Stimulated activated naive CD4-positive, alpha-beta T cell (primary cell): ENCODE measurements at regions not wholly inside any gene's neighbourhood (a gene's known extent, or its start where the extent isn't known, plus 50 kb on each side); places are given as distances from the start of the nearest gene placed in this dataset.

Experiments
- DNase-seq, 6 experiments: peaks; one replicate each; lab custom pipeline; 2025; lab: John Stamatoyannopoulos, UW

DNA sequence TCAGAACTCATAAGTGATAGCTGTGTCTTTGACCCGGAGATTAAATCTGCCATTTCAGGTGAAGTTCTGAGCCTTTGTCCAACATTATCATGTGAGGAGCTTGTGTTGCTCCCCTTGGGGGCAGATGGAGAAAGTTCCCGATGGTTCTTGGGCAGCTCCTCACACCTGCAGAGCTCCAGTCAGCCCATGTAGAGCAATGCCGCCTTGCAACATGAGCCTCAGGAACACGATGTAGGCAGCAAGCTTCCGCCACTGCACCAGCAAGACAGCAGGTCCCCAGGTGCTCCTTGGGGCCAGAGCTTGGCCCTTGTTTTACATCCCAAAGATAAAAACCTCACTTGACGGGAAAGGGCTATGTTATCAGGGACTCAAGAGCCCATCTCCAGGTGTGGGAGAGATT, 292.7 kb downstream of the IRX1 start:
- no peak for DNase-seq

DNA sequence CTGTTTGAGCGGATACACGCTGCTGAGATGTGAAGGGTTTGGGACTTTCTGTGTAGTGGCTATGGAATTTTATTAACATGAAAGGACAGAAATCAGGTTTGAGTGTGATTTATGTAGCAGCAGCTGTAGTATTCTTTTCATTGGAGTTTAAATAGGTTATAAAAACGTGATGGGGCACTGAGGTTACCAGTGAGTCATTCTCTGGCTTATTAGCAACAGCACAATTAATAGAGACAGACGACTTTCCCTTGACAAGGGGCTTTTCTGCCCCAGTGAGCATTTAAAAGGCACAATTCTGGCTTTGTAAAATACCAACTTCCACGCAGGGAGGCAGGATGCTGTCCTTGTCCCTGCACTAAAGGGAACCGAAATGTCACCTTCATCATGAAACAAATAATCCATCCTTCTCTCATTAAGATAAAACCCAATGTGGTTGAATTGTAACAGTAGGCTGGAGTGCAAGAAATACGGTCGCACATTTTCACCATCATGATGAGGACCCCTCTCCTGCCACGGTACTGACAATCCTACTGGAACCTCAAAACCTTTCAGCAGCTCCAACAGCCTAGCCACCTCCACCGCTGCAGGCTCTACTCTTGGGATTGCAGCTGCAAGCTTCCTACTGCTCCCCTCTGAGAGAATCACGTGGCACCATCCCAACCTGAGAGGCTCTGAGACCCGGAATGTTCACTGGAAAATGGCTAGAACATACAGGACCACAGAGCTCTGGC, 293.9 kb downstream of the IRX1 start:
- no peak for DNase-seq

DNA sequence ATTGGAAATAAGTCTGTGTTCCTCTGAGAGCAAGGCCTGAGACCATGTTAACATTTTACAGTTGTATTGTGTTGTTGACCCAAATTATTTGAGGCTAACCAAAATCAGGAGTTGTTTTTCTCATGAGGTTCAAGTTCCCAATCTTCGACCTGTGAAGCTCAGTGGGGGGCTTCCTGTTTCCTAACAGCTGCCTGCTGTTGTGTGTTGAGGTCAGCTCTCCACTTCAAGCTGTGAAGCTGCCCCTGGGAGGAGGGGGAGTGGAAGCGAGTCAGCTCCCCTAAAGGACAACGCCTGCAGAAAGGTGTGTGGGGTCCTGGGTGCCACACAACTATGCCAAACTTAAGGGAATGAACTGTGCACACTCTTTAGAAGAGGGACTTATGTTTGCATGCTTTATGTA, 295.5 kb downstream of the IRX1 start:
- DNase-seq, result no peak

DNA sequence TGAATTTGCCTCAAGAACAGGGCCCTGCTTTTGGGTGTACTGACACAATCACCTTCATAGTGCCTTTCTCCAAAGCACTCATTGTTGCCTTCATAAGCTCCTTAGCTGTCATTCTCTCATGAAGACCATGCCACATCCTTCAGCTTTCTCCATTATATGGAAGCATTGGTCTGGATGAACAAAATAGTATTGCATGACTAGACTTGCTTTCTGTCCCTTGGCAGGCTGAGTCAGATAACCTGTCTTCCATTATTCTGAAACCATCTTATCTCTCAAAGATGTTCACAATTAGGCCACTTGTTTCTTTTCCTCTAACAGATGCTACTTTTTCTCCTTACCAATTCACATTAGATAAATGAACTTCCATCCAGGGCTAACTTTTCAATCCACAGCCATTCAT, 297.9 kb downstream of the IRX1 start:
- no peak for DNase-seq

DNA sequence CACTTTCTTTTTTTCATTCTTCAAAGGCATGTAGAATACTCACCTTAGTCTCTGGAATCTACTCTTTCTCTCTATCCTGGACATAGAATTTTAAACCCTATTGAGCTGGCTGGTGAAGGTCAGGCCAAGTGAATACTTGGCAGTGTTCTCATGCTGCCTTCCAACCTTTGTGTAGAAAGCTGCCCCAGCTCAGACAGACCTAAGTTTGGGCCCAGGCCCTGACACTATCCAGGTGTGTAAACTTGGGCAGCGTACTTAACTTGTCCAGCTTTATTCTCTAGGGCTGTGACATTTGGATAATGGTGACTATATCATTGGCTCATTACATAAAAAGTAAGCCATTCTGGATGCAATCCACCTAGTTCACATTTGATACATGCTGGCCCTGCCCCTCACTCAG, 298.3 kb downstream of the IRX1 start:
- DNase-seq, result no peak

DNA sequence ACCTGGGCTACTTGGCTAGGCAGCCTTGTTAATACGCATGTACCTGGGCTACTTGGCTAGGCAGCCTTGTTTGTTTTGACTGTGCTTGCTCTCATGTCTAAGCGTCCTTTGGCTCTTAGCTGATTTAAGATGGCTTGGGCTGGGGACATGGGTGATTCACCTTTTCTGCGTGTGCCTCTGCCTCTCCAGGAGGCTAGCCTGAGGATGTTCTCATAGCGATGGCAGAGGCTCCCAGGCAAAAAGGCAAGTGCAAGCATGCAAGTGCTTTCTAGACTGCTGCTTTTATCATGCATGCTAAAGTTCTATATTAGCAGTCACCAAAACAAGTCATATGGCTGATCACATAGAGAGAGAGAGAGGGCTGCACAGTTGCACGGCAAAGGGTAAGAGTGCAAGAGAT, 300.5 kb downstream of the IRX1 start:
- no peak for DNase-seq

DNA sequence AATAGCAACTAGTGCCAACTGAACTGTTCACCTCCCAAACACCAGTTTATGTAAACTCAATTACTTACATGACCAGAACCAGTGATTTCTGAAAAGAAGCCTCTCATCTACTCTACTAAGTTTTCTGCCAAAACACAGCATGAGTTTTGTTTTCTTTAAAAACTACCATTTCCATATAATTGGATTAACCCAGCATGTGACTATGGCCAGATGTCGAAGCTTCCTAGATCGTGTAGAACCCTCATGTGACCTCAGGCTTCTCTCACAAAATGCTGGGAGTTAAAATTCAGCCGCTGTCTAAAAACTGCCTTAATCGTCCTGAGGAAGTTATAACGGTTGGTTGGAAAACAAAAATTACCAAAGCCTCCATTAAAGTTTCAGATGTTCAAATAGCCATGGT, 303.5 kb downstream of the IRX1 start:
- no peak for DNase-seq

DNA sequence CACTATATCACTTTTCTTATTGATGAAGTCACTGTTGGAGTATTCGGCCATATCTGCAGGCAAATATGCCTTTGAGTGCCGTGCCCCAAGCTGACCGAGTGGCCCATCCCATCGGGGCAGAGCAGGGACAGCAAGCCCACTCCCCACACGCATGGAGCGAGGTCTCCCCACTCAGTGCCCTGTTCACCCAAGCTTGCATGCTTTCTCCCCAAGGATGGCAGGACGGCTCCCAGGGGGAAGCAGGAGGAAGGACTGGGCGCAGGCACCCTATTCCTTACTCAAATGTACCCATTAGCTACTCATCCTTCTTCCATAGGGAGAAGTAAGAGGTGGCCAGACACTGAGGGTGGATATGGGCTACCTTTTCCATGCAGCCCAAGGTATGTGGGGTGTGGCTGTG, 309.0 kb downstream of the IRX1 start:
- no peak for DNase-seq

DNA sequence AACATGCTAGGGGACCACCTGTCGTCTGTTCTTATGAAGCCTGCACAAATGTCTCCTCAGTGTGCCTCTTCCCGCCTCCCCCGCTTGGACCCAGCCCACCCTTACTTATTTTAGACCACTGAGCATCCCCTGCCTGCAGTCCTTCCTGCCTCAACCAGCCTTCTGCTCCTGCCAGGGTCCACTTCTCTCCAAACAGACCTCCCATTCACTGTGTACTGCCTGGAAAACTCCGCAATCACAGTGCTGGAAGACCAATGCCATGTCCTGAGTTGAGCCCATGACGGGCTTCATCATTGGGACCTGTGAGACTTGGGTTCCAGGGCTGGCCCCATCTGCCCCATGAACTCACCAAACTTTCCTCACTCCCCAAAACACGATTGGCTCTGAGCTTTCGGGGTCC, 309.4 kb downstream of the IRX1 start:
- DNase-seq, result no peak

DNA sequence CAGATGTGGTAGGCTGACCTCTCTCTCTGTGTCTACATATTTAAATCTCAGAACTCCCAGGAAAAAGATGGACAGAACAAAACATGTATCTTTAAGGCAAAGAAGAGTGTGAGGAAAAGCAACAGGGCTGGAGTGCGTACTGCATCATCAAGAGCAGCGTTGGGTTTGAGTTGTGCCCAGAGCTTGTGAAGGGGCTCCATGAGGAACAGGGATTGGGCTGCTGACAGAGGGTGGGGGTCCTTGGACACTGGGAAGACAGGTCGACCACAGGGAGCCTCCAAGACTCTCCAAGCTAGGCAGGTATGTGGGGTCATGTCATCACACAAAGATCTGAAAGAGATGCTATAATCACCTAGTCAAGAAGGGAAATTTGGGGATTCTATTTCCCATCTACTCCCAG, 309.9 kb downstream of the IRX1 start:
- no peak for DNase-seq

DNA sequence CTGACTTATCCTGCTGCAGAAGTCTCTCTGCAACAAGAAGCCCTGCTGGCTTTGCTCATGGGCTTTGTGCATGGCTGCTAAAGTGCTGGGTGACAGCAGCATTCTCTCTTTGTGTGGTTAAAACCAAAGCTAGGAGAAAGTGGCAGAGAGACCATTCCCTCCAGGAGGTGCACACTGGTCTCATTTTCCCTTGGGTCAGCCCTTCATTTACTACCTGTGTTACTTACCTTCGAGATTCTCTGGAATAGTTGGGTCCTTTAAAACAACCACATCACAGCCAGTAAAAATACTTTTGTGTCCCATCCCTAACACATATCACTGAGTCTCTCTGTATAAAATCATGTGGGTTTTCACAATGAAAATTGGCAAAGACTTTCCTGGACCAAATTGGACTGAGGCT, 315.5 kb downstream of the IRX1 start:
- DNase-seq, result no peak

DNA sequence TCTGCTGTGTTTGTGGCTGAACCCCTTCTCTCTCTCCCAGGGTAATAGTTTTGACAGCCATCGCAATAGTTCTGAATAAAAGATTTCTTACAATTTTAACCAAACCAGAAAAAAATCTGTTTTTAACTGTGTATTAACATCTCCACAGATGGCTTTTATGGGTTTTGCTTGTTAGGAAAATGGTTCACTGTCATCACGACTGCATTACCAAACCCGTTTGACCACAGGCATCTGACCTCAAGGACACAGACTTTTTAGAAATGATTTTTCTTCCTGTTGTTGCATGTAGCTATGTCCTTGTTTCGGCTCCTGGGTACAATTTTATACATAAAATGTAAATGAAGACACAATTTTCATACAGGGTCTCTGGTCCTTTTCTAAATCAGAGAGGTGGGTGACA, 316.1 kb downstream of the IRX1 start:
- DNase-seq, result no peak

DNA sequence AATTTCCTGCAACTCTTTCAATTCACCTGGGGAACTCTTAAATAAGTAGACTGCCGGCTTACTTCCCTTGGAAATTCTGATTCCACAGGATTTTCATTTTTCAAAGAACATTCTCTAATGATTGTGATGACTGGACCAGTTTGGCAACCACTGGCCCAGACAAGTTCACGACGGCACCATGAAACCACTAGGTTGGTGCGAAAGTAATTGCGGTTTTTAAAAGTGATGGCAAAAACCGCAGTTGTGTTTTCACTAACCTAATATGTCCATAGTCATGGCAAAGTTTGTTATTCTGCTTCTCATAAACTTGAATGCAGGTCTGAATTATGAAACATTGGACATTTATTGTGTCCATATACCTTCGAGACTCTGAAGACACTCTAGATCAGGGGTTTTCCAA, 317.2 kb downstream of the IRX1 start:
- DNase-seq, result no peak

DNA sequence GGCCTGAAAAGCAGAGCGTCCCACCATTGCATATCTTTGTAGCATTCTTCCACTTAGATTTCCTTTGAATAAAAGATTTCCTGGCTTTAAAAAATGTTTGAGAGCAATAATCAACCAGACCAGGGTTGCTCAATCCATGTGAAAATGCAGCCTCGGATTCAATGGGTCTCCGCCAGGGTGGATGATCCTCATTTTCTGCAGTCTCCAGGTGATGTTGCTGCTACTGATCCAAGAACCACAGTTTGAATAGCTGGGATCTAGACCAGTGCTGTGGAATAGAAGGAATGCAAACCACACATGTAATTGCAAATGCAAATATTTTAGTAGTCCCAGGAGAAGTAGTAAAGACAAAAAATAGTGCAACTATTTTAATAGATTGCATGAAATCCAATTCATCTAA, 317.6 kb downstream of the IRX1 start:
- DNase-seq, result no peak

DNA sequence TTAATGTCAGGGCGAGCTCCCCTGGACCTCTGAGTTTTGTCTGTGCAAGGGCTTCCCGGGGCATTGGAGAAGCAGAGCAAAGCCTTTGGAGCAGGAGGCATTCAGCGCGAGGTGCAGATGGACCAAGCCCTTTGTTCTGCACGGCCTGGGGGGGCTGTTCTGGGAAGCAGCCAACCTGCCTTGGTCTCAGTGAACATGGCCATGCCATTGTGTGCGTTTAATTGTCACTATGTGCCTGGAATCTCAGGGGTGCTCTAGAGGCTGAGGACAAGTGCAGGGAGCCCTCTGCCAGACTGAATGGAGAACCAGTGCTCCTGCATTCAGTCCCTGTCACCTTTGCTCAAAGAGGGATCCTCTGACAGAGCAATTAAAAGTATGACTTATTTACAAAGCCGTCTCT, 329.4 kb downstream of the IRX1 start:
- DNase-seq, result no peak

DNA sequence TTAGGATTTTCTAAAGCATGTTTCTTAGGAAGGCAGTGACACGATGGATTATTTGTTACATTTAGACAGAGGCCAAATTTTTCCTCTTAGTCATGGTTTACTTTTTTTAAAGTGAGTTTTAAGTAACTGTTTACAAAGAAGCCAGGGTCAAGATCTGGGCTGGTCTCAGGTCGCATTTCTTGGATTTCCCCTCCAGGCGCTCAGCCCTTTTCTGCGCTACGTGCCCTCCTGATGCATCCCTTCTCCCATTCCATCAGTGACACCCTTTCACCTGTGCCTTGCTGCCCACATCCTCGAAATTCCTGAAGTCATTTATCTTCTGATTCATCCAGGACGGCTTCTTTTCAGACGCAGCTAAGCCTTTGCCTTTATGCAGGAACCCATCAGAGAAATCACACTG, 330.3 kb downstream of the IRX1 start:
- no peak for DNase-seq

DNA sequence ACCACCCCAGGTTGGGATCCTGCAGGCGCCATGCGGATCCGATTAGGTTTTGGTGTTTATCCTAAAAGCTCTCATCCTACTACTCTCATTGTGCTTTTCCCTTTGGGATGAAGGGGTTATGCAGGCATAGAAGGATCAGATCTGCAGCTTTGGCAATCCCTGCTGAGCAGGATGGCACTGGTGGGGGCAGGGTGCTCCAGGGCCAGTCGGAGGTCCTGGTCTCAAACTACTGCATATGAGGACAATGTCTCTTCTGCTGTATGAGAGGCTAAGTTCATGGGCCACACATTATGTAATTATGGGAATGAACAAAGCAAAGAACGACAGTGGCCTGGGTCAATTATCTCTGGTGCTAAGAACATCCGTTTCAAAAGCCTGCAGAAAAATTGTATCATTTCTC, 334.2 kb downstream of the IRX1 start:
- no peak for DNase-seq

DNA sequence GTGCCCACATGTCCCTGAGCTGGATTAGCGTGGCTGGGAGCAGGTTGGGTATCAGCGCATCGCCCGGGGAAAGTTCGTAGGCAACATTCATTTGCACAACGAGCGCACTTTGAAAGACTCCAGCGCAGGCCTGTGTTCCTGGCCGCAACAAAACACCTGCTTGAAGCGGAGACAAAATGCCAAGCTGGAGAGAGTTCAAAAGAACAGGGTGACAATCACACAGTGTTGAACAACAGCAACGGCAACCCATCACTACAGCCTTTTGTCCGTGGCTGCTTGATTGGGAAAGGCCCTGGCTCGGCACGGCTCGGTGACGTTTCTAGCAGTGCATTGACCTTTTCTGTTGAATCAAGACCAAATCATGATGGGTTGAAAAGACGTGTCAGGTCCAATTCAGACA, 336.3 kb downstream of the IRX1 start:
- no peak for DNase-seq

DNA sequence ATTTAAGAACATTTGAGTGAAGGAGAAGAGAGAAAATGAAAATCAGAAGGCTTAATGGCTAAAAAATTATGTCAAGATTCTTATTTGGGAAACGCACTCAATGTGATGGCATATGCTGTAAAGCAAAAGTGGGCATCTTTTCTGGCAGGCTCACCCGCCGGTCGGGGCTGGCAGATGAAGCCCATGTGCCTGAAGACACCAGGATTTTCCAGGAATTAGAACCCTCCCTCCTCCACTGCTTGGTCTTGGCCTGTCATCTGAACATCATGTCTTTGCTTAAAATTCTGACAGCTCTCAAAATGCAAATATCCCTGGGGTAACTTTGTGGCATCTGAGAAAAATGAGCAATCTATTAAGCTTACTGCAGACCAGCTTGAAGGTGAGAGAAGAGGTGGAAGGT, 337.9 kb downstream of the IRX1 start:
- DNase-seq, result no peak

DNA sequence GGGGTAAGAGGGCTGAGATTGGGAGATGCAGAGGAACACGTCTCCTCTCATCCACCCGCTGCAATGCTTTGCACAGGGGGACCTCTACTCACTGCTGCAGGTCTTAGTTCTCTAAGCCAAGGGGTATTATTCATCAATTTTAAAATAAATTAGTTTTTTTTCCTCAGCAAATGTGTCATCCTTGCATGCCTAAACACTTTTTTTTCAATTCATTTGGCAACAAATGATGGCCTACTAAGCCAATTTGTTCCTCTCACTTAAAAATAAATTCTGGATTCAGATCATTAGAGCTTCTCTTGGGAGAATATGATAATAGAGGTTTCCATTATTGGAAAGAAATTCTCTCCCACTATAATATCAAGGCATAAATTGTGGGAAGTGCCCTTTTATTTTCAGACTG, 338.3 kb downstream of the IRX1 start:
- DNase-seq, result no peak

DNA sequence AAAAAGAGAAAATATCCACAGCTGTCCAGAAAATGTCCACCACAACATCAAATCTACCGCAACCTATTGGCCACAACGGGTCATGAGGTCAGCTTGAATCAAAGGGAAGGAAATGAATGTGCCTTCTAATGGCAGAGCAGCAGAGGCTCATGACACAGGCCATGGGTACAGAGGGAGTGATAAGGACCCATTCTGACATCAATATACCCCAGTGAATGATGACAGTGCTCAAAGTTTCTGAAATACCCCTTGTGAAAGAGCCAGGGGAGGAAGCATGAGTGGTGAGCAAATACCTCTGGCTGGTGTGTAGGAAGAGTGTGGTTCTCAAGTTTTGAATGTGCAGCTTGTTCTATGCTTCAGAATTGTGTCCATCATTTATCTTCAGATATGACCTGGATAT, 348.2 kb downstream of the IRX1 start:
- DNase-seq, result no peak

DNA sequence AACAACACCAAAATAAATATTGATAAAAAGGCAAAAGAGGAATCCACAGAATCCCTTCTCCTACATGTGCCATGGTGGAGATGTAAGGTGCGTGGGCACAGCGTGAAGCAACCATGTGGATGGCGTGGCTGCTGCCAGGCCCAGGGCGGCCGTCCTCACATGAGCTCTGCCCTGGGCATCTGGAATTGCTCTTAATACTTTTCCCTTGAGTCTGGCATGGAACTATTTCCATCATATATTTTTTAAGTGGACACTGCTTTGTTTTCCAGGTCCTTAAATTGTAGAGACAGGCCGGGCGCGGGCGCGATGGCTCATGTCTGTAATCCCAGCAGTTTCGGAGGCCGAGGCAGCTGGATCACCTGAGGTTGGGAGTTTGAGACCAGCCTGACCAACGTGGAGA, 349.3 kb downstream of the IRX1 start:
- DNase-seq, result no peak

DNA sequence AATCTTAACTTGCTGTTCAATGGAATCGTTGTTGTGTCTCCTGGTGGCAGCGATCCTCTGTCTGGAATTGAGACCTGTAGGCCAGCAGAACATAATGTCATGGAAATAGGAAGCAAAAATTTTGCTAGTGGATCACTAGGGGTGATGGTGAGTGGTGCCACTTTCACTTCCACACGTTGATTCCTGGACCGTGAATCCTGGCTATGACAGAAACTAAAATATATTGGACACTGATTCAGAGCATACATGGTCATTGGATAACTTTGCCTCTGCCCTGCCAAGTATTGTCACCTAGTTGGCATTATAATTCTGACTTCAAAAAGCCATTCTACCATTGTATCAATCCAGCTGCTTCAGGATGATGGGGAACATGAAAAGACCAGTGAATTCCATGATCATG, 353.2 kb downstream of the IRX1 start:
- DNase-seq, result no peak

DNA sequence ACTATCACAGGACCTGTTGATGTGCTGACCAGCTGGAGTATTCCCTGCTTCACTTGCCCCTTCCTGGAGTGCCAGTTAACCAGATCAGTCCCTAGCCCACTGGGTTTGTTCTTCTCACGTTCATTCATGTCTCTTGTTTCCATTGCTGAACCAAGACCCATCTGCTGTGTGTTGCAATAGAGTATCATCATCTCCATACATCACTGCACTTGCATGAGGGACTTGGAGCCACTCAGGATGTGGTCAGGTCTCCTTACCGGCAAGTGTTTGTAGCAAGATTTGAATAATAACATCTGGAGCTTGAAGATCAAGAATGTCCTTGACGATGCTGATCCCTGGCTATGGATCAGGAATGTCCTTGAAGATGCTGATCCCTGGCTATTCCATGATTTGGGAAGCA, 358.6 kb downstream of the IRX1 start:
- DNase-seq, result no peak

DNA sequence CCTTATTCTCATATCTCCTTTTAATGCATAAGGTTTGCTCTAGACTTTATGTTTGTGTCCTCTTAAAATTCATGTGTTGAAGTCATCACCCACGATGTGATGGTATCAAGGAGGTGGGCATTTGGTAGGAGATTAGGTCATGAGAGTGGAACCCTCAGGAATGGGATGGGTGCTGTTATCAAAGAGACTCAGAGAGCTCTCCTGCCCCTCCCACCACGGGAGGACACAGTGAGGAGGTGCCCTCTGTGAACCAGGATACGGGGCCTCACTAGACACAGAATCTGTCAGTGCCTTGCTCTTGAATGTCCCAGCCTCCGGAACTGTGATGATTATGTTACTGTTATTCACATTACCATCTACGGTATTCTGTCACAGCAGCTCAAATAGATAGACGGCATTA, 359.0 kb downstream of the IRX1 start:
- DNase-seq, result no peak
